Liver (tissue), 8 donors: ENCODE measurements at regions not wholly inside any gene's neighbourhood (a gene's known extent, or its start where the extent isn't known, plus 50 kb on each side); places are given as distances from the start of the nearest gene placed in this dataset.
"Not testable (repeated sequence)": the region's sequence is repeated elsewhere in the genome, so short reads cannot be mapped to it uniquely, and the experiment has no call there.

Source experiments
- DNase-seq: peaks from one replicate; pipeline ENCODE4 v3.0.0-alpha.2; 2017; ENCODE audit warnings: low spot score
- H3K27ac ChIP-seq, 2 donors: one replicate each; pipeline ENCODE4 v1.7.0; 2013; ENCODE audit warnings: inconsistent platforms in 2 of 2, low read length in 2 of 2, control low read depth in 1 of 2, low read depth in 1 of 2, mild to moderate bottlenecking in 1 of 2
- H3K27me3 ChIP-seq, 4 donors: one replicate each; pipeline versions ENCODE4 v1.6.1 to v1.7.0; 2013; ENCODE audit warnings: low read length in 3 of 4, inconsistent platforms in 1 of 4, mild to moderate bottlenecking in 1 of 4, moderate library complexity in 1 of 4; ENCODE audit not compliant: control insufficient read depth in 4 of 4, insufficient read depth in 4 of 4
- H3K36me3 ChIP-seq, 4 donors: one replicate each; pipeline versions ENCODE4 v1.6.1 to v1.7.0; 2013; ENCODE audit warnings: low read length in 3 of 4, mild to moderate bottlenecking in 3 of 4, low read depth in 1 of 4, moderate library complexity in 1 of 4; ENCODE audit not compliant: control insufficient read depth in 4 of 4, insufficient read depth in 3 of 4
- H3K4me1 ChIP-seq, 4 donors: one replicate each; pipeline versions ENCODE4 v1.6.1 to v1.7.0; 2013; ENCODE audit warnings: low read length in 3 of 4, mild to moderate bottlenecking in 3 of 4, moderate library complexity in 1 of 4; ENCODE audit not compliant: control insufficient read depth in 4 of 4, insufficient read depth in 4 of 4
- H3K4me3 ChIP-seq, 3 donors: one replicate each; pipeline versions ENCODE4 v1.6.1 to v1.7.0; 2013; ENCODE audit warnings: low read length in 3 of 3, control low read depth in 1 of 3, low read depth in 1 of 3, mild to moderate bottlenecking in 1 of 3
- H3K9ac ChIP-seq, 2 donors: one replicate each; pipeline ENCODE4 v1.7.0; 2013; ENCODE audit warnings: low read length in 2 of 2, mild to moderate bottlenecking in 2 of 2, moderate library complexity in 2 of 2, control low read depth in 1 of 2, low read depth in 1 of 2
- H3K9me3 ChIP-seq, 4 donors: one replicate each; pipeline versions ENCODE4 v1.6.1 to v1.7.0; 2013; ENCODE audit warnings: low read length in 3 of 4; ENCODE audit not compliant: control insufficient read depth in 4 of 4
- EGR1 ChIP-seq, 2 donors: IDR thresholded peaks; 2 replicates each; pipeline ENCODE4 v1.6.1; 2016 to 2018; ENCODE audit warnings: antibody characterized with exemption in 2 of 2, low read depth in 2 of 2
- FOXA1 ChIP-seq: IDR thresholded peaks from 2 replicates; pipeline ENCODE4 v1.6.1; 2016; ENCODE audit warnings: antibody characterized with exemption
- FOXA2 ChIP-seq: IDR thresholded peaks from 2 replicates; pipeline ENCODE4 v1.6.1; 2016; ENCODE audit warnings: antibody characterized with exemption
- GABPA ChIP-seq, 2 donors: IDR thresholded peaks in 1 of 2; conservative IDR thresholded peaks in 1 of 2; 2 replicates each; pipeline ENCODE4 v1.6.1; 2016; ENCODE audit warnings: antibody characterized with exemption in 2 of 2, mild to moderate bottlenecking in 1 of 2, moderate library complexity in 1 of 2
- HNF4A ChIP-seq, 2 donors: conservative IDR thresholded peaks; 2 replicates each; pipeline ENCODE4 v1.6.1; 2016; ENCODE audit warnings: antibody characterized with exemption in 2 of 2, mild to moderate bottlenecking in 2 of 2
- HNF4G ChIP-seq: IDR thresholded peaks from 2 replicates; pipeline ENCODE4 v1.6.1; 2016; ENCODE audit warnings: antibody characterized with exemption
- JUND ChIP-seq, 2 donors: IDR thresholded peaks; 2 replicates each; pipeline ENCODE4 v1.6.1; 2016; ENCODE audit warnings: antibody characterized with exemption in 2 of 2
- NR2F2 ChIP-seq: IDR thresholded peaks from 2 replicates; pipeline ENCODE4 v1.6.1; 2016; ENCODE audit warnings: antibody characterized with exemption
- RAD21 ChIP-seq, 2 donors: IDR thresholded peaks; 2 replicates each; pipeline ENCODE4 v1.6.1; 2016; ENCODE audit warnings: antibody characterized with exemption in 2 of 2, mild to moderate bottlenecking in 2 of 2
- RXRA ChIP-seq, 2 donors: IDR thresholded peaks; 2 replicates each; pipeline ENCODE4 v1.6.1; 2017 to 2018; ENCODE audit warnings: antibody characterized with exemption in 2 of 2, mild to moderate bottlenecking in 1 of 2
- SP1 ChIP-seq: IDR thresholded peaks from 2 replicates; pipeline ENCODE4 v1.6.1; 2018; ENCODE audit warnings: antibody characterized with exemption, mild to moderate bottlenecking
- TAF1 ChIP-seq: conservative IDR thresholded peaks from 2 replicates; pipeline ENCODE4 v1.6.1; 2016; ENCODE audit warnings: antibody characterized with exemption, mild to moderate bottlenecking
- YY1 ChIP-seq: IDR thresholded peaks from 2 replicates; pipeline ENCODE4 v1.6.1; 2016; ENCODE audit warnings: antibody characterized with exemption, mild to moderate bottlenecking
- WGBS: extraction: QIAGEN DNeasy Blood & Tissue Kit; methylation state at CpG from one replicate; pipeline ENCODE4 v1.1.7; 2013; 5-methylcytosine and 5-hydroxymethylcytosine counted together
- TF ChIP-seq, protein P1 (sequence below): IDR thresholded peaks from 2 replicates; pipeline ENCODE4 v1.6.1; 2016; ENCODE audit warnings: antibody characterized with exemption
- TF ChIP-seq, protein P2 (sequence below): IDR thresholded peaks from 2 replicates; pipeline ENCODE4 v1.6.1; 2016; ENCODE audit warnings: antibody characterized with exemption
- TF ChIP-seq, protein P3 (sequence below): IDR thresholded peaks from 2 replicates; pipeline ENCODE4 v1.6.1; 2016; ENCODE audit warnings: antibody characterized with exemption
- TF ChIP-seq, protein P4 (sequence below): fragments of 150-350 bp; IDR thresholded peaks from 2 replicates; pipeline ENCODE4 v1.5.1; 2017; ENCODE audit warnings: improper control_type of control experiment, low read depth, low read length; ENCODE audit not compliant: missing input control
- TF ChIP-seq, protein P5 (sequence below): IDR thresholded peaks from 2 replicates; pipeline ENCODE4 v1.6.1; 2016; ENCODE audit warnings: antibody characterized with exemption, mild to moderate bottlenecking
- donor health status: healthy.
- donor health status: healthy.
- donor health status: healthy.
- donor health status: healthy.
- donor health status: healthy.

DNA sequence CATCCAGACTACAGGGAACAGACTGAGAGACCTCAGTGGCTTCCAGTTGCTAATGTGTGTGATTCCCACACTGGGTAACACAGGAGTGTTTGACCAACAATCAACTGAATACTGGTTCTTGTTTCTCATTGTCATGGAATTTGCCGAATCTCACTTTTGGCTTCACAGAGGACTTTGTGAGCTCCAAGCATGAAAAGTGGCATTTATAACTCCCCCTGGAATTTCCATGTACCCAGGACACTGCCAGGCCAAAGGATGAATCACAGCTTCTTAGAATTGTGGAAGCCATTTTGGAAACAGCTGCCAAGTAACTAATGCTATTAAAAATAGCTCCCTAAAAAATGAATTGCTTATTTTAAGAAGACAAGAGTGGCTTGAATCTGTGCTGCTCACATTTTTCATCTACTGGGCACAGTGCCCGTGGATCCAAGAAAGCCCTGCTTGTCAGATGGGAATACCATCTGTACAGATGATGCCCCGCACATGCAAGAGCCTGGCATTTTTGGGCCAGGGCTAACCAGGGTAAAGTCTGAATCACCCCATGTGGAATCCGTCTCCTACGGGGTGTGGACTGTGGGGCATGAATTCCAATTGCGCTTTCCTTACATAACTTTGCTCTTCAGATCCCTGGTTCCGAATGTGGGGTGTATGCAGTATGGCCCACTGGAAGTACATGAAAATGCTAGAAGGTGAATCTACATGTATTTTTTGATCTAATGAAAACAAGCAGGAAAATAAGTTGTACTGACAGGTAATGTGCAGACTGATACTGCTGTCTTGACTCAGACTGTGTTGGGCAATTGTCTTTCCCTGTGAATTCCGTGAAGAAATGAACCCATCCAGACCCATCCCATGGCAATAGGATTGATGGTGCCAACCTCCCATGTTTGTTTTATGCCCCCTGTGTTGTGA, 487.3 kb downstream of the SIPA1L2 start (continued):
- TF ChIP-seq, protein P1, sequence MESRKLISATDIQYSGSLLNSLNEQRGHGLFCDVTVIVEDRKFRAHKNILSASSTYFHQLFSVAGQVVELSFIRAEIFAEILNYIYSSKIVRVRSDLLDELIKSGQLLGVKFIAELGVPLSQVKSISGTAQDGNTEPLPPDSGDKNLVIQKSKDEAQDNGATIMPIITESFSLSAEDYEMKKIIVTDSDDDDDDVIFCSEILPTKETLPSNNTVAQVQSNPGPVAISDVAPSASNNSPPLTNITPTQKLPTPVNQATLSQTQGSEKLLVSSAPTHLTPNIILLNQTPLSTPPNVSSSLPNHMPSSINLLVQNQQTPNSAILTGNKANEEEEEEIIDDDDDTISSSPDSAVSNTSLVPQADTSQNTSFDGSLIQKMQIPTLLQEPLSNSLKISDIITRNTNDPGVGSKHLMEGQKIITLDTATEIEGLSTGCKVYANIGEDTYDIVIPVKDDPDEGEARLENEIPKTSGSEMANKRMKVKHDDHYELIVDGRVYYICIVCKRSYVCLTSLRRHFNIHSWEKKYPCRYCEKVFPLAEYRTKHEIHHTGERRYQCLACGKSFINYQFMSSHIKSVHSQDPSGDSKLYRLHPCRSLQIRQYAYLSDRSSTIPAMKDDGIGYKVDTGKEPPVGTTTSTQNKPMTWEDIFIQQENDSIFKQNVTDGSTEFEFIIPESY: no peak
- no peak for TF ChIP-seq RXRA (IDR thresholded peaks at IDR 0.05)
- no peak for TF ChIP-seq JUND (IDR thresholded peaks at IDR 0.05)
- TF ChIP-seq, protein P2, sequence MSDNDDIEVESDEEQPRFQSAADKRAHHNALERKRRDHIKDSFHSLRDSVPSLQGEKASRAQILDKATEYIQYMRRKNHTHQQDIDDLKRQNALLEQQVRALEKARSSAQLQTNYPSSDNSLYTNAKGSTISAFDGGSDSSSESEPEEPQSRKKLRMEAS: no peak
- no peak for TF ChIP-seq SP1
- TF ChIP-seq HNF4G: no peak
- TF ChIP-seq FOXA1: no peak
- no peak for TF ChIP-seq NR2F2
- TF ChIP-seq RAD21 (IDR thresholded peaks at IDR 0.05): no peak
- TF ChIP-seq TAF1: no peak
- TF ChIP-seq FOXA2: no peak
- no peak for TF ChIP-seq YY1

DNA sequence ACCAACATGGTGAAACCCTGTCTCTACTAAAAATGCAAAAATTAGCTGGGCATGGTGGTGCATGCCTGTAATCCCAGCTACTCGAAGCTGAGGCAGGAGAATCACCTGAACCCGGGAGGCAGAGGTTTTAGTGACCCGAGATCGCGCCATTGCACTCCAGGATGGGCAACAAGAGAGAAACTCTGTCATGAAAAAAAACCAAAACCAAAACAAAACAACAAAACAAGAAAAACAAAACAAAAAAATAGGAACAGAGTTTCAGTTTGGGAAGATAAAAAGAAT, 488.8 kb downstream of the SIPA1L2 start:
- H3K27me3 ChIP-seq, DNase-seq, H3K4me3 ChIP-seq, H3K36me3 ChIP-seq, H3K27ac ChIP-seq, H3K4me1 ChIP-seq, H3K9ac ChIP-seq, H3K9me3 ChIP-seq: not testable (repeated sequence)
- 83% methylated on average over 5 of the region's 5 CpGs for WGBS

DNA sequence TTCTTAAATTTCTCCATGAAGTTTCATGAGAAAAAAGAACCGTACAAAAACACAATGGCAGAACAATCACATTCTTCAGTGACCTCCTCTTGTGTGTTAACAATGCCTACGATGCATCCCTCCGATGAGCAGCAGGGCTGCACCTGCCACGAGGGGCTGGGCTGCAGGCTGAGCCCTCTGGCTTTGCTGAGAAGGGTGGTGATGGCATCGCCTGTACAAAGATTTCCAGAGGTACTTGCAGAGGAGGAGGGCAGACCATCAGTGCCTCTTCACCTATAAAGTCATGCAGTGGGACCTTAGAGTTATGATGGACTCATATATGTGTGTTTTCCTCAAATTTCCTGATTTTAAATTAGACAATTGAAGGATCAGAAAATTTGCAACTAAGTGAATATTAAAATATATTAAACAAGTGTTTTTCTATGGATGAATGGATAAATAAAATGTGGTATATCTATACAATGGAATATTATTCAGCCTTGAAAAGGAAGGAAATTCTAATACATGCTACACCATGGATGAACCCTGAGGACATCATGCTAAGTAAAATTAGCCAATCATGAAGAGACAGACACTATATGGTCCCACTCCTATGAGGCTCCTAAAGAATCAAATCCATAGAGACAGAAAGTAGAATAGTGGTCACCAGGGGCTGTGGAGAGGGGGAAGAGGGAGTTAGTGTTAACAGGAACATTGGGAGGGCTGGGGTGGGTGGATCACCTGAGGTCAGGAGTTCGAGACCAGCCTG, 489.3 kb downstream of the SIPA1L2 start:
- H3K9ac ChIP-seq: no peak overlapping the region
- peaks cover 0 to 6% (median 0%) of the 10 kb centered on the region in 4 donors for H3K27me3 ChIP-seq
- 88% methylated on average over 6 of the region's 6 CpGs for WGBS
- no peaks in the 10 kb centered on the region for H3K4me1 ChIP-seq
- no peak overlapping the region for H3K4me3 ChIP-seq
- TF ChIP-seq FOXA2 (no peak), RAD21 (IDR thresholded peaks at IDR 0.05) (no peak), TAF1 (no peak), RXRA (IDR thresholded peaks at IDR 0.05) (no peak), GABPA (IDR thresholded peaks at IDR 0.05 in 1 of 2, conservative IDR thresholded peaks at IDR 0.05 in 1 of 2) (no peak), FOXA1 (no peak), EGR1 (IDR thresholded peaks at IDR 0.05; ENCODE audit: low read depth in 2 of 2) (no peak), HNF4A (conservative IDR thresholded peaks at IDR 0.05) (no peak), NR2F2 (no peak), SP1 (no peak), YY1 (no peak), JUND (IDR thresholded peaks at IDR 0.05) (no peak), HNF4G (no peak)
- TF ChIP-seq, protein P3, sequence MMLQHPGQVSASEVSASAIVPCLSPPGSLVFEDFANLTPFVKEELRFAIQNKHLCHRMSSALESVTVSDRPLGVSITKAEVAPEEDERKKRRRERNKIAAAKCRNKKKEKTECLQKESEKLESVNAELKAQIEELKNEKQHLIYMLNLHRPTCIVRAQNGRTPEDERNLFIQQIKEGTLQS: no peak
- TF ChIP-seq, protein P1: no peak
- TF ChIP-seq, protein P2: no peak
- TF ChIP-seq, protein P4, sequence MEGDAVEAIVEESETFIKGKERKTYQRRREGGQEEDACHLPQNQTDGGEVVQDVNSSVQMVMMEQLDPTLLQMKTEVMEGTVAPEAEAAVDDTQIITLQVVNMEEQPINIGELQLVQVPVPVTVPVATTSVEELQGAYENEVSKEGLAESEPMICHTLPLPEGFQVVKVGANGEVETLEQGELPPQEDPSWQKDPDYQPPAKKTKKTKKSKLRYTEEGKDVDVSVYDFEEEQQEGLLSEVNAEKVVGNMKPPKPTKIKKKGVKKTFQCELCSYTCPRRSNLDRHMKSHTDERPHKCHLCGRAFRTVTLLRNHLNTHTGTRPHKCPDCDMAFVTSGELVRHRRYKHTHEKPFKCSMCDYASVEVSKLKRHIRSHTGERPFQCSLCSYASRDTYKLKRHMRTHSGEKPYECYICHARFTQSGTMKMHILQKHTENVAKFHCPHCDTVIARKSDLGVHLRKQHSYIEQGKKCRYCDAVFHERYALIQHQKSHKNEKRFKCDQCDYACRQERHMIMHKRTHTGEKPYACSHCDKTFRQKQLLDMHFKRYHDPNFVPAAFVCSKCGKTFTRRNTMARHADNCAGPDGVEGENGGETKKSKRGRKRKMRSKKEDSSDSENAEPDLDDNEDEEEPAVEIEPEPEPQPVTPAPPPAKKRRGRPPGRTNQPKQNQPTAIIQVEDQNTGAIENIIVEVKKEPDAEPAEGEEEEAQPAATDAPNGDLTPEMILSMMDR: no peak
- TF ChIP-seq, protein P5, sequence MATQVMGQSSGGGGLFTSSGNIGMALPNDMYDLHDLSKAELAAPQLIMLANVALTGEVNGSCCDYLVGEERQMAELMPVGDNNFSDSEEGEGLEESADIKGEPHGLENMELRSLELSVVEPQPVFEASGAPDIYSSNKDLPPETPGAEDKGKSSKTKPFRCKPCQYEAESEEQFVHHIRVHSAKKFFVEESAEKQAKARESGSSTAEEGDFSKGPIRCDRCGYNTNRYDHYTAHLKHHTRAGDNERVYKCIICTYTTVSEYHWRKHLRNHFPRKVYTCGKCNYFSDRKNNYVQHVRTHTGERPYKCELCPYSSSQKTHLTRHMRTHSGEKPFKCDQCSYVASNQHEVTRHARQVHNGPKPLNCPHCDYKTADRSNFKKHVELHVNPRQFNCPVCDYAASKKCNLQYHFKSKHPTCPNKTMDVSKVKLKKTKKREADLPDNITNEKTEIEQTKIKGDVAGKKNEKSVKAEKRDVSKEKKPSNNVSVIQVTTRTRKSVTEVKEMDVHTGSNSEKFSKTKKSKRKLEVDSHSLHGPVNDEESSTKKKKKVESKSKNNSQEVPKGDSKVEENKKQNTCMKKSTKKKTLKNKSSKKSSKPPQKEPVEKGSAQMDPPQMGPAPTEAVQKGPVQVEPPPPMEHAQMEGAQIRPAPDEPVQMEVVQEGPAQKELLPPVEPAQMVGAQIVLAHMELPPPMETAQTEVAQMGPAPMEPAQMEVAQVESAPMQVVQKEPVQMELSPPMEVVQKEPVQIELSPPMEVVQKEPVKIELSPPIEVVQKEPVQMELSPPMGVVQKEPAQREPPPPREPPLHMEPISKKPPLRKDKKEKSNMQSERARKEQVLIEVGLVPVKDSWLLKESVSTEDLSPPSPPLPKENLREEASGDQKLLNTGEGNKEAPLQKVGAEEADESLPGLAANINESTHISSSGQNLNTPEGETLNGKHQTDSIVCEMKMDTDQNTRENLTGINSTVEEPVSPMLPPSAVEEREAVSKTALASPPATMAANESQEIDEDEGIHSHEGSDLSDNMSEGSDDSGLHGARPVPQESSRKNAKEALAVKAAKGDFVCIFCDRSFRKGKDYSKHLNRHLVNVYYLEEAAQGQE: no peak
- no peak for DNase-seq
- peaks cover 0 to 5% (median 2%) of the 10 kb centered on the region in 4 donors for H3K9me3 ChIP-seq
- H3K27ac ChIP-seq: no peak overlapping the region
- no peaks in the 10 kb centered on the region for H3K36me3 ChIP-seq
